ENCODE measurements at regions not wholly inside any gene's neighbourhood (a gene's known extent, or its start where the extent isn't known, plus 50 kb on each side); places are given as distances from the start of the nearest gene placed in this dataset.

DNA sequence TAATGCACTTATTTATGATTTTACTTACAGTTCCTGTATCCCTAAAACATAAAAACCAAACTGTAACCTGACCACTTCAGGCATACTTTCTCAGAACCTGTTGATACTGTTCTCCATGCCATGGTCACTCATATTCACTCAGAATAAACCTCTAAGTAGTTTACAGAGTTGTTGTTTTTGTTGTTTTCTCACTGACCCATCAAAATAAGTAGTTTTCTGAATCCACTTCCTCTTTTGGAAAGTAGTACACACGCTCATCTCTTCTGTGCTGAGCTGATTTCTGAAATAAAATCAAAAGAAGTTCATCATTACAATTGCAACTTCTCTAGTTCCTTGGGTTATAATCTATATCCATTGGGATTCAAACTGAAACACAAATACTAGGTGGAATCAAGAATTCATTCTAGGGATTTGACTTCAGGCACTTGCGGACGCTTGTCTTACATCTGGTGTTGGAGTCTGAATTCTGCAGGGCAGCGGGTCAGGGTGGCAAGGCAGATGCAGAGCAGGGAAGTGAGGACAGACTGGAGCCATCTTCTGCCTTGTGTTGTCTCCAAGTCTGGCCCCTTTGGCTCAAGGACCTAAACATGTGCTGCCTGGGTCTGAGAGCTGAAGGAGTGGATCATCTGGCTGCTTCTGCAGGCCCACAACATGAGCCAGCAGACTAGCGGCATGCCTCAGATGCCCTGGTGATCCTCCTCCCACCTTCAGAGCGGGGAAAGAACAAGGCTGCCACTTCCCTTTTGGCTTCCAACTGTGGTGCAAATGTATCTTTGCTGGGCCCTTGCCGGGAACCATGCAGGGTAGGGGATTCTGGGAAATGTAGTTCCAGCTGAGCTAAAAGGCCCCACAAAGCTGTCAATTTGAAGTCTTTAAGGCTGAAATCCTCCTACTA lies 167.9 kb upstream of the MYLIP start:
- no peak for DNase-seq (ENCODE audit: extremely low read depth in 1 of 2, low read depth in 1 of 2)

DNA sequence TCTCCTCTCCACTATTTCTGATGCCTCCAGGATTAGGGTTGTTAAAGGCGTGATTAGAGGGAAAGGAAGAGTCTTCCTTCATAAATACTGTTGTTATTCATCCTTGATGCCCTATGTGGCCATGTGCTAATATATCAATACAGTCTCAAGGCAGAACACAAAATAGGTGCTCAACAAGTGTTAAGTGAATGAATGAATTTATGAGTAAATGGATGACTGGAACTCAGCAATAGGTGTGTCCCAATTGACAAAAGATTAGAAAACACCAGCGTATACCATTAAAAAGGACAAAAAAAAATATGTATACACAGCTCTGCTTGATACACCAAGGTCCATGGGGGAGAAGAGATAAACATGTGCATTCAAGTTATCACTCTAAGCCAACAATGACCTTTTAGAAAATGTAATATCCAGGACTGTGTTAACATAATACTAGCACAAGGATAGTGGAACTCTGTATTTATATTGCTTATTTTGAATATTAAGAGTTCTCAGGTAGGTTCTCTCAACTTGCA lies 171.2 kb upstream of the MYLIP start:
- DNase-seq (ENCODE audit: extremely low read depth in 1 of 2, low read depth in 1 of 2), result no peak

- no peak for DNase-seq (ENCODE audit: extremely low read depth in 1 of 2, low read depth in 1 of 2)
Measured at GRCh38 chr6:15956205-15957106, 172.4 kb upstream of the MYLIP start.

DNA sequence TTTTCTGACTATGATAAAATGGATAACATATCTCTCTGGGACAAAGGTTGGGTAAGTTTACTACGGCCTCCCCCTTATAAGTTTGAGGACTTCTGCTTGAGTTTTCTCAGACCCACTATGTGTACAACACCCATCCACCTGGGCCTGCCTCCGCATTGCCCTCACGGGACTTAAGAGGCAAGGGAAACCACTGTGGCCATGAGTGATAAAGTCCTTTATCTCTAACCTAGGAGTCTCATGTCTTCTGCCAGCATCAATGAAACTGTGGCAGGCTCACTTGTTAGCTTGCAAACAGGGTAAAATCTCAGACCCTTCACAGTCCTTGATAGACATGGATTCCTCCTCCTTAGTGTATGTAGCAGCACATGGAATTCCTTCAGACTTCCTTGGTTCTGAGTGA lies 173.4 kb upstream of the MYLIP start:
- DNase-seq (ENCODE audit: extremely low read depth in 1 of 2, low read depth in 1 of 2), result no peak

GRCh38 chr6:15953152-15953880 lies 175.6 kb upstream of the MYLIP start:
- no peak for DNase-seq (ENCODE audit: extremely low read depth in 1 of 2, low read depth in 1 of 2)

GRCh38 chr6:15952231-15953151 lies 176.4 kb upstream of the MYLIP start:
- DNase-seq (ENCODE audit: extremely low read depth in 1 of 2, low read depth in 1 of 2), result no peak

DNA sequence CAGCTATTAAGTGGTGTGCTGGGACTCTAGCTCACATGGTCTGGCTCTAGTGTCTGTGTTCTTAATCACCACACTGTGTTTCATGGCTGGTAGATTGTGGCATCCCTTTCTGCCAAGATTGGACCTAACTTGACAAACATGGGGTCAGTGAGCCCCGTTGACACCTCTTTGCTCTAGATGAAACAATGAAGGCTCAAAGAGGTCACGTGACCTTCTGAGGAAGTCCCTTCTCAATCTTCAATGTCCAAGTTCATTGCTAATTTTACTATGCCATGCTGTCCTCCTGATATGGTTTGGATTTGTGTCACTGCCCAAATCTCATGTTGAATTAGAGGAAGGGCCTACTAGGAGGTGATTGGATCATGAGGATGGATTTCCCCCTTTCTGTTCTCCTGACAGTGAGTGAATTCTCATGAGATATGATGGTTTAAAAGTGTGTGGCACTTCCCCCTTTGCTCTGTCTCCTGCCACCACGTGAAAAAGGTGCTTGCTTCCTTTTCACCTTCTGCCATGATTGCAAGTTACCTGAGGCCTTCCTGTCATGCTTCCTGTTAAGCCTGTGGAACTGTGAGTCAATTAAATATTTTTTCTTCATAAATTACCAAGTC lies 177.8 kb upstream of the MYLIP start:
- DNase-seq (ENCODE audit: extremely low read depth in 1 of 2, low read depth in 1 of 2), result no peak

- DNase-seq (ENCODE audit: extremely low read depth in 1 of 2, low read depth in 1 of 2), result no peak
Measured at GRCh38 chr6:15949982-15950381, 178.9 kb upstream of the MYLIP start.

GRCh38 chr6:15948930-15949900 lies 179.7 kb upstream of the MYLIP start:
- DNase-seq (ENCODE audit: extremely low read depth in 1 of 2, low read depth in 1 of 2), result no peak

DNA sequence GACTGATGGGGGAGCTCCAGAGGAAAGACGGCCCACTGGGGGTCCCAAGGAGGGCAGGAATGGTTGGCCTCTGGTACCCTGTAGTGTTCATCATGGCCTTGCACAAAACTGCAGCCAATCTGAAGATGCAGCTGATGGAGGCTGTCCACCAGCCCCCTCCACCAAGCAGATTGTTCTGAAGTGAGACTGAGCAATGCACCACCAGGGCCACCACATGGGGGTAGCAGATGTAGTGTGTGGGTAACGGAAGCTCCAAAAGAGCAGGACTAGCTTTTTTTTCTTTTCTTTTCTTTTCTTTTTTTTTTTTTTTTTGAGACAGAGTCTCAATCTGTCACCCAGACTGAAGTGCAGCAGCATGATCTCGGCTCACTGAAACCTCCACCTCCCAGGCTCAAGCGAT lies 181.0 kb upstream of the MYLIP start:
- DNase-seq (ENCODE audit: extremely low read depth in 1 of 2, low read depth in 1 of 2), result no peak

GRCh38 chr6:15947436-15947835 lies 181.4 kb upstream of the MYLIP start:
- no peak for DNase-seq (ENCODE audit: extremely low read depth in 1 of 2, low read depth in 1 of 2)

DNA sequence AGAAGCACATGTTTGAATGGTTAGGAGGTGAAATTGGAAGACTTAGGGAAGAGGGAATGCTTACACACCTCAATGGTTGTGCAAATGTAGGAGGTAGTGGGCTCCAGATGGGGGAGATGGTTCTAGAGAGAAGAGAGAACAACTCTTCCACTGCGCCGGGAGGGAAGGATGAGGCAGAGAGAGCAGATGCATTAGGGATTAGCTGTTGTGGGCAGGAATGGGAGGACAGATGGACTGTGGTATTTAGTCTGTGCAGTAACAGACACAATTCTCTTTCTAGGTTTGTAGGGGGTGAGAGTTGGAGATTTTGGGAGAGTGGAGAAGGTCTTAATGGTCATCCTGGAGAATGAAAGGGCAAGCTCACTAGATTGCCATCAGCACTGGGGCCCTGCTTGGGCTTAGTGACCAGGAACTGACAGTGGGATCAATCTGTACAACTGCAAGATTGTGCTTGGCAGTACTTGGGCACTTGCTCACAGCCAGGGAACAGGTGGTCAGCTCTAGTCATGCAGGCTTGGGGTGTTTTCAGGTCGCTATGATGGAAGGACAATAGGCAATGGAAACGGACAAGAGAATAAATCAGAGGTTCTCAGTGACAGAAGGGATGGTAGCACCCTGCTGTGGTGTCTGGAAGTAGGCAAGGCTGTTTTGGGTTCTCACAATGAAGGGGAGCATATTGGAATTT lies 182.0 kb upstream of the MYLIP start:
- DNase-seq (ENCODE audit: extremely low read depth in 1 of 2, low read depth in 1 of 2), result no peak

GRCh38 chr6:15945593-15946159 lies 183.2 kb upstream of the MYLIP start:
- no peak for DNase-seq (ENCODE audit: extremely low read depth in 1 of 2, low read depth in 1 of 2)

GRCh38 chr6:15943423-15943822 lies 185.5 kb upstream of the MYLIP start:
- no peak for DNase-seq (ENCODE audit: extremely low read depth in 1 of 2, low read depth in 1 of 2)

- DNase-seq (ENCODE audit: extremely low read depth in 1 of 2, low read depth in 1 of 2), result no peak
Measured at GRCh38 chr6:15941168-15941567, 187.7 kb upstream of the MYLIP start.

DNA sequence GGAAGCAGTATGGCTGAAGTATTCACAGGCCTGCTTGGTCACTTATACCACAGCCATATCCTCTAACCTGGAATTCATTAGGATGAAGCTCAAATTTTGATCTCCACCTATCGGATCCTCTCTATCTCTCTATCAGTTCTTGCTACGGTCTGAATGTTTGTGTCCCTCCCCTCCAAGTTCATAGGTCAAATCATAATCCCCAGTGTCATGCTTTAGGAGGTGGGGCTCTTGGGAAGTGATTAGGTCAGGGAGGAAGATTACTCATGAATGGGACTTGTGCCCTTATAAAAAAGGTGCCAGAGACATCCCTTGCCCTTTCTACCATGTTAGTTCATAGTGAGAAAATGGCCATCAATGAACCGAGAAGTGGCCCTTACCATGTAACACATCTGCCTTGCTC lies 190.8 kb upstream of the MYLIP start:
- no peak for DNase-seq (ENCODE audit: extremely low read depth in 1 of 2, low read depth in 1 of 2)

GRCh38 chr6:15937602-15938001 lies 191.3 kb upstream of the MYLIP start:
- no peak for DNase-seq (ENCODE audit: extremely low read depth in 1 of 2, low read depth in 1 of 2)

All from stimulated activated CD8-positive, alpha-beta memory T cell treated with anti-CD3 and anti-CD28 coated beads, Interleukin-7, amount 100 ng/mL, for 48 hours (primary cell).